ENCODE measurements at regions not wholly inside any gene's neighbourhood (a gene's known extent, or its start where the extent isn't known, plus 50 kb on each side); places are given as distances from the start of the nearest gene placed in this dataset.
"Not testable (repeated sequence)": the region's sequence is repeated elsewhere in the genome, so short reads cannot be mapped to it uniquely, and the experiment has no call there.

DNA sequence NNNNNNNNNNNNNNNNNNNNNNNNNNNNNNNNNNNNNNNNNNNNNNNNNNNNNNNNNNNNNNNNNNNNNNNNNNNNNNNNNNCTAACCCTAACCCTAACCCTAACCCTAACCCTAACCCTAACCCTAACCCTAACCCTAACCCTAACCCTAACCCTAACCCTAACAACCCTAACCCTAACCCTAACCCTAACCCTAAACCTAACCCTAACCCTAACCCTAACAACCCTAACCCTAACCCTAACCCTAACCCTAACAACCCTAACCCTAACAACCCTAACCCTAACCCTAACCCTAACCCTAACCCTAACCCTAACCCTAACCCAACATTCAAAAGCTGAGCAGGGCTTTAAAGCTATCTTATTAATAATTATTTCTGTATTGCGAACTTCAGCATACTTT, 182.5 kb upstream of the FAM20C start:
- not testable (repeated sequence) for DNase-seq (ENCODE audit: low read depth); H3K4me3 ChIP-seq (ENCODE audit: control insufficient read depth, low read depth, low read length)

DNA sequence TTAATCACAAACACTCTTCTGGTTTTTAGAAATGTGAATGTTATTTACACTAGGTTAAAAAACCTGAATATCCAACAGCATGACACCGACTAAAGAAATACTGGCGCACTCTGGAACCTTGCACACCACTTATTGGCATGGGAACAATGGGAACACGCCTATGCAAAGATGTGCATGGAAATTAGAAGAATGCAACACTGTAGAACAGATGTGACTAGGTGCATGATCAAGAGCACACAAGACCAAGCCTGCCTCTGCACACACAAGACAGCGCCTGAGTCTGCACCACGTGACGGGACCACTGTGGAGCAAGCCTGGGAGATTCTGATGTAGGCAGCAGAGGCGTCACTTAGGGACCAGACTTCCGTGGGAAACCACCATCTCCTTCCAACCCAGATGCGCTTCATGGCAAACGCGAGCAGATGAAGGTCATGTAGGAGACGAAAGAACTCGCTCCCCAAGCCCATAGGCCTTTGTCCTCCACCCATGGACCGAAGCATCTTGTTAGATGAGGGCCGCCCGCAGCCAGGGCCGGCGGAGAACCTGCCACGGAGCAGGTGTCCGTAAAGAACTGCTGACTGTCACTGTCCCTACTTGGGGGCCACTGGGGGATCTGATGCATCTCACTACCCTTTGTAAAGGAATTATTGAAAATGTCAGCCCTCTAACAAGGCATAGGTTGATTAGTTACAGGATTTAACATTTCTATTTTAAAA, 159.6 kb upstream of the FAM20C start:
- DNase-seq (ENCODE audit: low read depth); H3K4me3 ChIP-seq (ENCODE audit: control insufficient read depth, low read depth, low read length): not testable (repeated sequence)

GRCh38 chr7:35121-35541, 157.2 kb upstream of the FAM20C start:
- not testable (repeated sequence) for DNase-seq (ENCODE audit: low read depth); H3K4me3 ChIP-seq (ENCODE audit: control insufficient read depth, low read depth, low read length)

DNA sequence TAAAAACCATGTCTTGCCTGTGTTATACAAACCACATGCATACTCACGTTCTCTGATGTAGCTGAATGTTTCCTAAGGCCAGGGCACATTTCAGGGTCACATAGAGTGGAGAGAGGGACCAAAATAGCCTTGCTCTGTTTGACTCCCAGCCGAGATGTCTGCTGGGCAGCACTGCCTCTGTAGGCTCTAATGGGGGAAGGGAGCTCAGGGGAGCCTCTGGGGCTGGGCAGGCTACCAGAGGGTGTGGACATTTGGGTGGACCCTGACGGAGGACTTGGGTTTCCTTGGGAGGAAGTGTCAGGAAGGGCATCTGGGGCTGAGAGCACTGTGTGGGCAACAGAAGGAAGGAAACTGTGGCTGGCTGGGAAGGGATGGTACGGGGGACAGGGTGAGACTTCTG, 155.8 kb upstream of the FAM20C start:
- not testable (repeated sequence) for DNase-seq (ENCODE audit: low read depth); H3K4me3 ChIP-seq (ENCODE audit: control insufficient read depth, low read depth, low read length)

GRCh38 chr7:37656-38055, 154.7 kb upstream of the FAM20C start:
- DNase-seq (ENCODE audit: low read depth); H3K4me3 ChIP-seq (ENCODE audit: control insufficient read depth, low read depth, low read length): not testable (repeated sequence)

- DNase-seq (ENCODE audit: low read depth); H3K4me3 ChIP-seq (ENCODE audit: control insufficient read depth, low read depth, low read length): not testable (repeated sequence)
These were observed 153.9 kb upstream of the FAM20C start for GRCh38 chr7:38444-38843.

DNA sequence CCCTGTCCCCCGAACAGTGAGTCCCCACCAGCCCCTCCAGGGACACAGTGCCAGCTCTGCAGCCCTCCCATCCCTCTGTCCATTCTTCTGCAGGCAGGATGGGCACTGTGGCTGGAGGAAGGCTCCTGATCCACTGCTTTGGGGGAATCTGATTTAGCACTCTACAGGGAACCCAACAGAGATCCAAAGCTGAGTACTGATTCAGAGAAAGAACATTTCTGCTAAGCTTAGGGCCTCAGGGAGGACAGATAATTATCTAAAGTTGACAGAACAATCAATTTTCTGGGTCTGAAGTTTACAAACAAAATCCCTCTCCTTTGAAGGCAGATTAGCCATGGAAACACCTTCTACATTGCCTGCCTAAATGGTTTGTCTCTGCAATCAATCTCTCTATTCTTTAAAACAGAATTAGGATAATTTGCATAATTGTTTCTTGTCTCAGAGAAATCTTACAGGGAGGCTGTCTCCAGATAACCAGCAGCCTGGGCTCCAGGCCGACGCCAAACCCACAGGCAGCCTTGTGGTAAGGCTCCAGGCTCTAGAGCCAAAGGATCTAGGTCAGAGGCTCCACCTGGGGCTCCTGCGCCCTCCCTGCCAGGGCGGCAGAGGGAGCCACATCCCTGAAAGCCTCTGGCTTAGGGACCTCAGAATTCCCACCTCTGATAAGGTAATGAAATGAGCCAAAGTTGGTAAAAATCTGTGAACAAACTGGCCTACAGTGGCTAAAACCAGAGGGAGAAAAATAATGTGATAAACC, 152.2 kb upstream of the FAM20C start:
- H3K4me3 ChIP-seq (ENCODE audit: control insufficient read depth, low read depth, low read length): not testable (repeated sequence)
- peak; percentile 55 for DNase-seq (ENCODE audit: low read depth)

GRCh38 chr7:40799-41750, 151.3 kb upstream of the FAM20C start:
- no peak overlapping the region for H3K4me3 ChIP-seq (ENCODE audit: control insufficient read depth, low read depth, low read length)
- TF ChIP-seq, protein P1, sequence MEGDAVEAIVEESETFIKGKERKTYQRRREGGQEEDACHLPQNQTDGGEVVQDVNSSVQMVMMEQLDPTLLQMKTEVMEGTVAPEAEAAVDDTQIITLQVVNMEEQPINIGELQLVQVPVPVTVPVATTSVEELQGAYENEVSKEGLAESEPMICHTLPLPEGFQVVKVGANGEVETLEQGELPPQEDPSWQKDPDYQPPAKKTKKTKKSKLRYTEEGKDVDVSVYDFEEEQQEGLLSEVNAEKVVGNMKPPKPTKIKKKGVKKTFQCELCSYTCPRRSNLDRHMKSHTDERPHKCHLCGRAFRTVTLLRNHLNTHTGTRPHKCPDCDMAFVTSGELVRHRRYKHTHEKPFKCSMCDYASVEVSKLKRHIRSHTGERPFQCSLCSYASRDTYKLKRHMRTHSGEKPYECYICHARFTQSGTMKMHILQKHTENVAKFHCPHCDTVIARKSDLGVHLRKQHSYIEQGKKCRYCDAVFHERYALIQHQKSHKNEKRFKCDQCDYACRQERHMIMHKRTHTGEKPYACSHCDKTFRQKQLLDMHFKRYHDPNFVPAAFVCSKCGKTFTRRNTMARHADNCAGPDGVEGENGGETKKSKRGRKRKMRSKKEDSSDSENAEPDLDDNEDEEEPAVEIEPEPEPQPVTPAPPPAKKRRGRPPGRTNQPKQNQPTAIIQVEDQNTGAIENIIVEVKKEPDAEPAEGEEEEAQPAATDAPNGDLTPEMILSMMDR (conservative IDR thresholded peaks at IDR 0.05; ENCODE audit: control insufficient read depth, insufficient read depth, low read depth, low read length): no peak
- DNase-seq (ENCODE audit: low read depth): no peak

DNA sequence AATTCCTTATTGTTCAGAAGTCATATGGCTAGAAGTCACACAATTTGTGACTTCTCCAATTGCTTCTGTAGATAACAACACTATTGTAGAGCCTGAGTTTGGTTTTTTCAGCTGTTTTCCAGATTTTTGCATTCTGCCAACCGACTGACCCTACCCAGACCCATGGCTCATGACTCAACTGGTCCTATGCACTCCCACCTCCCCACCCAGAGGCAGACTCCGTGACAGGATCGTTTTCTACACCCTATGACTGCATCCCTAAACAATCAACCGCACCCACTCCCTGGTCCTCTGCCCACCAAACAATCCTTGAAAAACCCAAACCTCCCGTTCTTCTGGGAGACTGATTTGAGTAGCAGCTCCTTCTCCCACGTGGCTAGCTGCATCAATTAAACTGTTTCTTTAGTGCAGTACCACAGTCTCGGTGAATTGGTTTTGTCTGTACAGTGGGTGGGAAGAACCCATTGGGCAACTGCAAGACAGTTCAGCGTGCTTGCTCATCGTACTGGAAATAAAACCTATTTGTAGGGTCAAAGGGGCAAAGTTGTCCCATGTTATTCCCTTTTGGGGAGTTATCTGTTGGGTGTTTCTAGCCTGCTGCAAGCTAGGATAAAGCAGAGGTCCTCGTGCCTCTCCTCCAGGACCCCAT, 150.3 kb upstream of the FAM20C start:
- H3K4me3 ChIP-seq (ENCODE audit: control insufficient read depth, low read depth, low read length): no peak overlapping the region
- peak; percentile 24 for DNase-seq (ENCODE audit: low read depth)
- TF ChIP-seq, protein P1 (conservative IDR thresholded peaks at IDR 0.05; ENCODE audit: control insufficient read depth, insufficient read depth, low read depth, low read length): no peak

GRCh38 chr7:43791-44540, 148.4 kb upstream of the FAM20C start:
- TF ChIP-seq, protein P1 (conservative IDR thresholded peaks at IDR 0.05; ENCODE audit: control insufficient read depth, insufficient read depth, low read depth, low read length): no peak
- H3K4me3 ChIP-seq (ENCODE audit: control insufficient read depth, low read depth, low read length): no peak overlapping the region
- no peak for DNase-seq (ENCODE audit: low read depth)

All from fibroblast of mammary gland (primary cell).